ENCODE measurements at regions not wholly inside any gene's neighbourhood (a gene's known extent, or its start where the extent isn't known, plus 50 kb on each side); places are given as distances from the start of the nearest gene placed in this dataset.
"Not testable (repeated sequence)": the region's sequence is repeated elsewhere in the genome, so short reads cannot be mapped to it uniquely, and the experiment has no call there.

DNA sequence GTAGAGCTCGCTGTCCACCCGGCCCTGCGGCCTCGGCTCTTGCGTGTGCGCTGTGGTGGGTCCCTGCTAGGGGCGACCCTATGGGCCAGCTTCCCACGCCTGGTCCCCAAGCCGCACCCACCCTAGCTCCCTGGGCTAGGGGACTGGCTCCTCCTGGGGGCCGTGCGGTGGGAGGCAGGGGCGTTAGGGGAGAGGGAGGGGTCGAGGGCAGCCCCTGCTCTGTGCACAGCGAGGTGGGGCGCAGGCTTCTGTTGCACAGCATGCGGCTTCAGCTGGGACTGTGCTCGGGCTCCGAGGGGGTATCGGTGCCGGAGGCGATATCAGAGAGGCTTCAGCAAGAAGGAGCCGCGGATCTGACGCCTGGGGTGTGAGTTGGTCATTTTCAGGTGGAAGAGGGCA, 86.1 kb downstream of the ALG10 start (continued):
- TF ChIP-seq GABPA (IDR thresholded peaks at IDR 0.05; ENCODE audit: low read depth), result no peak

GRCh38 chr12:34108967-34109366, 86.7 kb downstream of the ALG10 start:
- Histone ChIP-seq H3K4me1 (ENCODE audit: control insufficient read depth in 1 of 2, insufficient read depth in 2 of 2, low read depth in 1 of 2, low read length in 1 of 2) (no peaks in the 10 kb centered on the region), H3K9me2 (no peaks in the 10 kb centered on the region), H3K9me3 (no peaks in the 10 kb centered on the region), H3K27me3 (ENCODE audit: insufficient read depth) (peaks cover 30% of the 10 kb centered on the region), H4K20me1 (ENCODE audit: insufficient read depth) (no peaks in the 10 kb centered on the region), H3K79me2 (ENCODE audit: insufficient read depth) (no peaks in the 10 kb centered on the region), H3K4me2 (no peak overlapping the region), H3K27ac (ENCODE audit: low read depth in 2 of 2, low read length in 1 of 2) (no peak overlapping the region), H3F3A (replicated peaks; ENCODE audit: insufficient read depth) (no peaks in the 10 kb centered on the region), H3K36me3 (replicated peaks in 1 of 2; ENCODE audit: control insufficient read depth in 1 of 2, insufficient read depth in 2 of 2, low read length in 1 of 2) (no peaks in the 10 kb centered on the region), H3K9ac (no peak overlapping the region), H3K4me3 (ENCODE audit: low read depth in 2 of 2, low read length in 1 of 2) (no peak overlapping the region), H2AFZ (ENCODE audit: low read depth) (no peak overlapping the region)
- CTCF ChIA-PET, result interaction anchor here (2.5 kb wide), 1 partner anchor 14 kb away, joined by 12 read pairs; no protein-coding TSS in a partner anchor
- TF ChIP-seq TCF12 (IDR thresholded peaks at IDR 0.05) (no peak), RXRA (IDR thresholded peaks at IDR 0.05; ENCODE audit: borderline replicate concordance, low read depth) (no peak), ELF1 (IDR thresholded peaks at IDR 0.05) (no peak), NFIC (IDR thresholded peaks at IDR 0.05; ENCODE audit: borderline replicate concordance) (no peak)
- 0% methylated on average over 1 of the region's 5 CpGs for WGBS (ENCODE audit: low lambda C conversion rate)
- POLR2A ChIA-PET, result no interaction called here
- no peak for DNase-seq

- no peaks in the 10 kb centered on the region for H3K4me1 ChIP-seq (ENCODE audit: control insufficient read depth in 1 of 2, insufficient read depth in 2 of 2, low read depth in 1 of 2, low read length in 1 of 2)
- ChIA-PET POLR2A (no interaction called here), CTCF (interaction anchor here (2.5 kb wide), 1 partner anchor 13 kb away, joined by 12 read pairs; no protein-coding TSS in a partner anchor)
- no peaks in the 10 kb centered on the region for H3F3A ChIP-seq (replicated peaks; ENCODE audit: insufficient read depth)
- no peaks in the 10 kb centered on the region for H3K9me3 ChIP-seq
- H3K9ac ChIP-seq, result no peak overlapping the region
- 13% methylated on average over 3 of the region's 5 CpGs for WGBS (ENCODE audit: low lambda C conversion rate)
- no peak overlapping the region for H3K4me2 ChIP-seq
- DNase-seq, result no peak
- H2AFZ ChIP-seq (ENCODE audit: low read depth), result no peak overlapping the region
- H3K79me2 ChIP-seq (ENCODE audit: insufficient read depth), result no peaks in the 10 kb centered on the region
- TF ChIP-seq, protein P1, sequence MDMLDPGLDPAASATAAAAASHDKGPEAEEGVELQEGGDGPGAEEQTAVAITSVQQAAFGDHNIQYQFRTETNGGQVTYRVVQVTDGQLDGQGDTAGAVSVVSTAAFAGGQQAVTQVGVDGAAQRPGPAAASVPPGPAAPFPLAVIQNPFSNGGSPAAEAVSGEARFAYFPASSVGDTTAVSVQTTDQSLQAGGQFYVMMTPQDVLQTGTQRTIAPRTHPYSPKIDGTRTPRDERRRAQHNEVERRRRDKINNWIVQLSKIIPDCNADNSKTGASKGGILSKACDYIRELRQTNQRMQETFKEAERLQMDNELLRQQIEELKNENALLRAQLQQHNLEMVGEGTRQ (IDR thresholded peaks at IDR 0.05; ENCODE audit: borderline replicate concordance, low read depth, low read length), result no peak
- TF ChIP-seq EZH2phosphoT487 (IDR thresholded peaks at IDR 0.05; ENCODE audit: borderline replicate concordance, low read depth), result no peak
- no peak for TF ChIP-seq FOSL2 (IDR thresholded peaks at IDR 0.05; ENCODE audit: borderline replicate concordance, low read depth)
- TF ChIP-seq ELF1 (IDR thresholded peaks at IDR 0.05), result no peak
- no peak for TF ChIP-seq MEF2A (IDR thresholded peaks at IDR 0.05; ENCODE audit: borderline replicate concordance, low read depth)
- no peak for TF ChIP-seq RFX5 (IDR thresholded peaks at IDR 0.05; ENCODE audit: low read length)
- TF ChIP-seq MXI1 (IDR thresholded peaks at IDR 0.05; ENCODE audit: low read depth, low read length), result no peak
- no peak for TF ChIP-seq JUND (IDR thresholded peaks at IDR 0.05)
- TF ChIP-seq CHD2 (IDR thresholded peaks at IDR 0.05; ENCODE audit: low read length, partially characterized antibody), result no peak
- no peak for TF ChIP-seq GABPA (IDR thresholded peaks at IDR 0.05; ENCODE audit: low read depth)
- no peak for TF ChIP-seq EP300 (IDR thresholded peaks at IDR 0.05; ENCODE audit: borderline replicate concordance in 1 of 2, low read depth in 1 of 2, low read length in 1 of 2)
- no peak for TF ChIP-seq FOXM1 (IDR thresholded peaks at IDR 0.05; ENCODE audit: low read depth)
- no peak for TF ChIP-seq YY1 (IDR thresholded peaks at IDR 0.05; ENCODE audit: low read depth)
- H3K9me2 ChIP-seq, result no peaks in the 10 kb centered on the region
- peaks cover 30% of the 10 kb centered on the region for H3K27me3 ChIP-seq (ENCODE audit: insufficient read depth)
- no peaks in the 10 kb centered on the region for H3K36me3 ChIP-seq (replicated peaks in 1 of 2; ENCODE audit: control insufficient read depth in 1 of 2, insufficient read depth in 2 of 2, low read length in 1 of 2)
- no peak overlapping the region for H3K27ac ChIP-seq (ENCODE audit: low read depth in 2 of 2, low read length in 1 of 2)
- no peak overlapping the region for H3K4me3 ChIP-seq (ENCODE audit: low read depth in 2 of 2, low read length in 1 of 2)
- H4K20me1 ChIP-seq (ENCODE audit: insufficient read depth), result no peaks in the 10 kb centered on the region
Observed at GRCh38 chr12:34109390-34109789, 87.1 kb downstream of the ALG10 start.

- H2AFZ ChIP-seq (ENCODE audit: low read depth); DNase-seq; H3F3A ChIP-seq (replicated peaks; ENCODE audit: insufficient read depth); H4K20me1 ChIP-seq (ENCODE audit: insufficient read depth); H3K79me2 ChIP-seq (ENCODE audit: insufficient read depth); H3K9ac ChIP-seq; H3K4me1 ChIP-seq (ENCODE audit: control insufficient read depth in 1 of 2, insufficient read depth in 2 of 2, low read depth in 1 of 2, low read length in 1 of 2); H3K9me2 ChIP-seq; H3K4me3 ChIP-seq (ENCODE audit: low read depth in 2 of 2, low read length in 1 of 2); H3K36me3 ChIP-seq (replicated peaks in 1 of 2; ENCODE audit: control insufficient read depth in 1 of 2, insufficient read depth in 2 of 2, low read length in 1 of 2); POLR2A ChIA-PET; H3K4me2 ChIP-seq; H3K9me3 ChIP-seq; H3K27ac ChIP-seq (ENCODE audit: low read depth in 2 of 2, low read length in 1 of 2): not testable (repeated sequence)
- CTCF ChIA-PET, result interaction anchor here (2.5 kb wide), 1 partner anchor 13 kb away, joined by 12 read pairs; no protein-coding TSS in a partner anchor
- peaks cover 30% of the 10 kb centered on the region for H3K27me3 ChIP-seq (ENCODE audit: insufficient read depth)
- 5% methylated on average over 5 of the region's 8 CpGs for WGBS (ENCODE audit: low lambda C conversion rate)
Observed at GRCh38 chr12:34109909-34110531, 87.7 kb downstream of the ALG10 start.
